ENCODE measurements at regions not wholly inside any gene's neighbourhood (a gene's known extent, or its start where the extent isn't known, plus 50 kb on each side); places are given as distances from the start of the nearest gene placed in this dataset.

- Mint-ChIP-seq H3K4me1 (no peaks in the 10 kb centered on the region), H3K27me3 (peaks cover 6% of the 10 kb centered on the region), H3K27ac (no peak overlapping the region), H3K4me3 (no peak overlapping the region), H3K36me3 (ENCODE audit: low read depth) (no peaks in the 10 kb centered on the region), H3K9me3 (ENCODE audit: low read depth) (peaks cover 6% of the 10 kb centered on the region)
- ChIA-PET CTCF (interaction anchor here (0.6 kb wide), 2 partner anchors 52 to 1031 kb away, joined by 3 read pairs; no protein-coding TSS in a partner anchor), POLR2A (no interaction called here)
- intact Hi-C loops (cut with DNase I, micrococcal nuclease): no loop called here
- DNase-seq (no peak), ATAC-seq (no peak)
Measured at GRCh38 chr5:174159327-174160114, 114.0 kb downstream of the NSG2 start.

GRCh38 chr5:174165406-174165805 is 119.9 kb downstream of the NSG2 start:
- ATAC-seq: no peak
- peaks cover 2% of the 10 kb centered on the region for H3K9me3 Mint-ChIP-seq (ENCODE audit: low read depth)
- DNase-seq: no peak
- POLR2A ChIA-PET: no interaction called here
- H3K36me3 Mint-ChIP-seq (ENCODE audit: low read depth): no peaks in the 10 kb centered on the region
- intact Hi-C loops (cut with DNase I, micrococcal nuclease): no loop called here
- H3K4me3 Mint-ChIP-seq: no peak overlapping the region
- no peaks in the 10 kb centered on the region for H3K27me3 Mint-ChIP-seq
- H3K4me1 Mint-ChIP-seq: no peaks in the 10 kb centered on the region
- CTCF ChIA-PET: interaction anchor here (0.6 kb wide), 1 partner anchor 55 kb away, joined by 3 read pairs; no protein-coding TSS in a partner anchor
- H3K27ac Mint-ChIP-seq: no peak overlapping the region

GRCh38 chr5:174166231-174167079 is 120.9 kb downstream of the NSG2 start:
- ChIA-PET POLR2A (no interaction called here), CTCF (no interaction called here)
- ATAC-seq: no peak
- Mint-ChIP-seq H3K4me3 (no peak overlapping the region), H3K9me3 (ENCODE audit: low read depth) (peaks cover 2% of the 10 kb centered on the region), H3K4me1 (no peaks in the 10 kb centered on the region), H3K36me3 (ENCODE audit: low read depth) (no peaks in the 10 kb centered on the region), H3K27me3 (no peaks in the 10 kb centered on the region), H3K27ac (no peak overlapping the region)
- intact Hi-C loops (cut with DNase I, micrococcal nuclease): no loop called here
- no peak for DNase-seq

- POLR2A ChIA-PET: no interaction called here
- Mint-ChIP-seq H3K27ac (no peak overlapping the region), H3K27me3 (no peaks in the 10 kb centered on the region)
Measured at GRCh38 chr5:174167080-174167910, 121.8 kb downstream of the NSG2 start.

GRCh38 chr5:174172152-174172551 is 126.6 kb downstream of the NSG2 start:
- Mint-ChIP-seq H3K9me3 (ENCODE audit: low read depth) (peaks cover 2% of the 10 kb centered on the region), H3K4me1 (no peaks in the 10 kb centered on the region), H3K36me3 (ENCODE audit: low read depth) (no peaks in the 10 kb centered on the region), H3K27ac (no peak overlapping the region), H3K27me3 (peaks cover 19% of the 10 kb centered on the region), H3K4me3 (no peak overlapping the region)
- ChIA-PET CTCF (no interaction called here), POLR2A (no interaction called here)
- DNase-seq (no peak), ATAC-seq (no peak)
- intact Hi-C loops (cut with DNase I, micrococcal nuclease): no loop called here

More at GRCh38 chr5:174167080-174167910, 121.8 kb downstream of the NSG2 start:
- intact Hi-C loops (cut with DNase I, micrococcal nuclease): no loop called here
- Mint-ChIP-seq H3K4me3 (no peak overlapping the region), H3K9me3 (ENCODE audit: low read depth) (peaks cover 2% of the 10 kb centered on the region), H3K36me3 (ENCODE audit: low read depth) (no peaks in the 10 kb centered on the region), H3K4me1 (no peaks in the 10 kb centered on the region)
- ATAC-seq: no peak
- CTCF ChIA-PET: no interaction called here
- no peak for DNase-seq

- Mint-ChIP-seq H3K9me3 (ENCODE audit: low read depth) (peaks cover 2% of the 10 kb centered on the region), H3K4me3 (no peak overlapping the region), H3K36me3 (ENCODE audit: low read depth) (no peaks in the 10 kb centered on the region), H3K27ac (no peak overlapping the region), H3K4me1 (no peaks in the 10 kb centered on the region), H3K27me3 (peaks cover 19% of the 10 kb centered on the region)
- ChIA-PET POLR2A (interaction anchor here (0.6 kb wide), 1 partner anchor 496 kb away, joined by 3 read pairs; no protein-coding TSS in a partner anchor), CTCF (no interaction called here)
- ATAC-seq: no peak
- intact Hi-C loops (cut with DNase I, micrococcal nuclease): no loop called here
- no peak for DNase-seq
Measured at GRCh38 chr5:174172566-174172965, 127.1 kb downstream of the NSG2 start.

GRCh38 chr5:174173766-174174165 is 128.3 kb downstream of the NSG2 start:
- ATAC-seq (no peak), DNase-seq (no peak)
- ChIA-PET CTCF (no interaction called here), POLR2A (no interaction called here)
- no peak overlapping the region for H3K27ac Mint-ChIP-seq
- peaks cover 2% of the 10 kb centered on the region for H3K9me3 Mint-ChIP-seq (ENCODE audit: low read depth)
- H3K27me3 Mint-ChIP-seq: peaks cover 22% of the 10 kb centered on the region
- intact Hi-C loops (cut with DNase I, micrococcal nuclease): no loop called here
- H3K4me1 Mint-ChIP-seq: no peaks in the 10 kb centered on the region
- no peaks in the 10 kb centered on the region for H3K36me3 Mint-ChIP-seq (ENCODE audit: low read depth)
- H3K4me3 Mint-ChIP-seq: no peak overlapping the region

- no peak for DNase-seq
- intact Hi-C loops (cut with DNase I, micrococcal nuclease): no loop called here
- Mint-ChIP-seq H3K4me3 (no peak overlapping the region), H3K9me3 (ENCODE audit: low read depth) (no peaks in the 10 kb centered on the region), H3K27me3 (peaks cover 22% of the 10 kb centered on the region), H3K36me3 (ENCODE audit: low read depth) (no peaks in the 10 kb centered on the region), H3K4me1 (no peaks in the 10 kb centered on the region), H3K27ac (no peak overlapping the region)
- ATAC-seq: no peak
- POLR2A ChIA-PET: no interaction called here
- CTCF ChIA-PET: no interaction called here
Measured at GRCh38 chr5:174175716-174176268, 130.3 kb downstream of the NSG2 start.

GRCh38 chr5:174176511-174176910 is 131.0 kb downstream of the NSG2 start:
- H3K4me1 Mint-ChIP-seq: no peaks in the 10 kb centered on the region
- no peak overlapping the region for H3K27ac Mint-ChIP-seq
- ATAC-seq (no peak), DNase-seq (no peak)
- ChIA-PET POLR2A (no interaction called here), CTCF (no interaction called here)
- H3K27me3 Mint-ChIP-seq: peaks cover 26% of the 10 kb centered on the region
- intact Hi-C loops (cut with DNase I, micrococcal nuclease): no loop called here
- no peak overlapping the region for H3K4me3 Mint-ChIP-seq
- no peaks in the 10 kb centered on the region for H3K36me3 Mint-ChIP-seq (ENCODE audit: low read depth)
- no peaks in the 10 kb centered on the region for H3K9me3 Mint-ChIP-seq (ENCODE audit: low read depth)

- H3K27ac Mint-ChIP-seq: no peak overlapping the region
- ChIA-PET POLR2A (no interaction called here), CTCF (no interaction called here)
- intact Hi-C loops (cut with DNase I, micrococcal nuclease): no loop called here
- no peak for DNase-seq
- H3K27me3 Mint-ChIP-seq: peaks cover 30% of the 10 kb centered on the region
- no peaks in the 10 kb centered on the region for H3K4me1 Mint-ChIP-seq
- H3K36me3 Mint-ChIP-seq (ENCODE audit: low read depth): no peaks in the 10 kb centered on the region
- H3K9me3 Mint-ChIP-seq (ENCODE audit: low read depth): no peaks in the 10 kb centered on the region
- no peak overlapping the region for H3K4me3 Mint-ChIP-seq
- ATAC-seq: no peak
Measured at GRCh38 chr5:174177531-174177930, 132.0 kb downstream of the NSG2 start.

GRCh38 chr5:174177976-174178605 is 132.6 kb downstream of the NSG2 start:
- H3K4me3 Mint-ChIP-seq: no peak overlapping the region

More at GRCh38 chr5:174177976-174178605, 132.6 kb downstream of the NSG2 start:
- no peak for DNase-seq
- intact Hi-C loops (cut with DNase I, micrococcal nuclease): no loop called here
- Mint-ChIP-seq H3K36me3 (ENCODE audit: low read depth) (no peaks in the 10 kb centered on the region), H3K9me3 (ENCODE audit: low read depth) (no peaks in the 10 kb centered on the region), H3K27ac (no peak overlapping the region), H3K27me3 (peaks cover 29% of the 10 kb centered on the region), H3K4me1 (no peaks in the 10 kb centered on the region)
- CTCF ChIA-PET: no interaction called here
- ATAC-seq: no peak
- POLR2A ChIA-PET: no interaction called here

All from activated CD4-positive, alpha-beta T cell treated with anti-CD3 and anti-CD28 coated beads for 36 hours (primary cell).